Mucosa of descending colon (tissue), 3 donors: ENCODE measurements at regions not wholly inside any gene's neighbourhood (a gene's known extent, or its start where the extent isn't known, plus 50 kb on each side); places are given as distances from the start of the nearest gene placed in this dataset.

Experiments used
- ATAC-seq: fragments of 200-7000 bp; cut with Tn5 transposase; one replicate; pipeline ENCODE4 v1.9.1; 2020; ENCODE audit warnings: mild to moderate bottlenecking, moderate library complexity
- DNase-seq, 3 donors: peaks; one replicate each; pipeline ENCODE4 v3.0.0-alpha.2; 2020
- H3K36me3 ChIP-seq: fragments of 200-600 bp; one replicate; pipeline ENCODE4 v1.8.0; 2021; ENCODE audit warnings: low read depth, mild to moderate bottlenecking
- H3K4me1 ChIP-seq: fragments of 200-600 bp; one replicate; pipeline ENCODE4 v1.8.0; 2021; ENCODE audit warnings: low read depth, mild to moderate bottlenecking
- H3K4me3 ChIP-seq: fragments of 200-600 bp; one replicate; pipeline ENCODE4 v1.8.0; 2021; ENCODE audit warnings: mild to moderate bottlenecking
- H3K9me3 ChIP-seq: fragments of 200-600 bp; one replicate; pipeline ENCODE4 v1.8.0; 2021; ENCODE audit warnings: mild to moderate bottlenecking
- CTCF ChIP-seq: fragments of 200-600 bp; IDR thresholded peaks from one replicate; pipeline ENCODE4 v1.8.0; 2022; ENCODE audit warnings: antibody characterized with exemption, mild to moderate bottlenecking
- intact Hi-C, 2 donors: fragments of 100-400 bp; cut with DNase I in 1 of 2; cut with micrococcal nuclease in 1 of 2; formaldehyde crosslinking; loops; one replicate each; pipeline versions ENCODE4 v1.11.0 to v1.11.1; 2022; cut with DNase I, micrococcal nuclease
- donor health status: DM: no; HTN: no; CAD: no; lungs with moderate emphysema.
- donor health status: DM: no; HTN: no; CAD: no.
- donor health status: DM: no; HTN: yes; CAD: no.

- intact Hi-C loops = no loop called here
- Histone ChIP-seq H3K4me3 (no peak overlapping the region), H3K4me1 (no peaks in the 10 kb centered on the region), H3K36me3 (no peaks in the 10 kb centered on the region), H3K9me3 (no peaks in the 10 kb centered on the region)
- DNase-seq (no peak), ATAC-seq (no peak)
- TF ChIP-seq CTCF = no peak
Measured at GRCh38 chr6:132244744-132245143, 156.5 kb downstream of the MOXD1 start.

- Histone ChIP-seq H3K4me1 (no peaks in the 10 kb centered on the region), H3K9me3 (no peaks in the 10 kb centered on the region), H3K36me3 (no peaks in the 10 kb centered on the region), H3K4me3 (no peak overlapping the region)
- DNase-seq (no peak), ATAC-seq (no peak)
- TF ChIP-seq CTCF = no peak
- intact Hi-C loops = no loop called here
Measured at GRCh38 chr6:132236744-132237143, 164.5 kb downstream of the MOXD1 start.

DNA sequence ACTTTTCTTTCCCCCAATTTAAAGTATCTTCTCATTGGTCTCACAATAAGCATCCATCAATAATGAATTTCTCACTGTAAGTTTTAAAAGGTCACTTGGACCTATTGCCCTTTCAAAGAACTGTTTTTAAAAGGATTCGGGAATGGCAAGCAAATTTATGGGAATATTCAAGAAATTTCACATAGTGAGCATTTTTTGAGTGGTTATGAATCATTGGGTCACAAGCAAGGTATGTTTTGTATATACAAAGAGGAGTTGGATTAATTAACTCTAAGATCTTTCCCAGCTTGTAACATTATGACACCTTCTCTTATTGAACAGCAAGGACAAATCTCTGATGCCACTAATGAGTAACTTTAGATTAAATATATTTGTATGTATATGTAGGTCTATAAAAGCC, 165.0 kb downstream of the MOXD1 start:
- no peak overlapping the region for H3K4me3 ChIP-seq
- H3K9me3 ChIP-seq = no peaks in the 10 kb centered on the region
- no peaks in the 10 kb centered on the region for H3K4me1 ChIP-seq
- TF ChIP-seq CTCF = no peak
- intact Hi-C loops = no loop called here
- no peak for DNase-seq
- no peak for ATAC-seq
- no peaks in the 10 kb centered on the region for H3K36me3 ChIP-seq

DNA sequence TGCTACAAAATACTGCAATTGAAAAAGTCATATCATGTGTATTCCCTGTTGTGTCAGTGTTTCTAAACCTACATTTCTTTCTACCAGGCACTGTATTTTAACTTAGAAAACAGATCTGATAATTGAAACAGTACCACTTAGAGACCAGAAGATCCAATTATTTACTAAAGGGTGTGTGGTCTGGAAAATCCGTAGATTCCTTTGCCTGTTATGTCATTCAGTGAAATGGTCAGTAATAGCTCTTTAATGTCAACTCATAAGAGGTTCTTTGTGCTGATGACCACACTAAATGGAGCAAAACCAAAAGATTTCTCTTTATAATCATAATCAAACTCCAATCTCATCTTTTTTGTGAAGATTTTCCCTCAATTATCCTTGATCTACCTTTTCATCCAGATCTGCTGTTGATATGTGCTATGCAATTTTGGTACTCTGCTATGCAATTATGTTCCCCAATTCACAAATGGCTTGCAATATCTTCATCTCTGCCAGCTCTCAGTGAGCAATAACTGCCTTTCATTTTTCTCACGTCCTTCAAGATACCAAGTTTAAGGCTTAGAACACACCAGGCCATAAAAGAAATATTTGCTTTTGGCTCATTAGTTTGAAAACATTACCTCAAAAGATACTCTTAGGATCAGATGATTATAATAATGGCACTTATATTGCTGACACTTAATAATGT, 165.5 kb downstream of the MOXD1 start:
- Histone ChIP-seq H3K36me3 (no peaks in the 10 kb centered on the region), H3K4me1 (no peaks in the 10 kb centered on the region), H3K9me3 (no peaks in the 10 kb centered on the region), H3K4me3 (no peak overlapping the region)
- TF ChIP-seq CTCF = no peak
- intact Hi-C loops = no loop called here
- ATAC-seq (no peak), DNase-seq (no peak)

- TF ChIP-seq CTCF = no peak
- H3K4me3 ChIP-seq = no peak overlapping the region
- no peaks in the 10 kb centered on the region for H3K4me1 ChIP-seq
- H3K36me3 ChIP-seq = no peaks in the 10 kb centered on the region
- intact Hi-C loops = no loop called here
- ATAC-seq (no peak), DNase-seq (no peak)
- no peaks in the 10 kb centered on the region for H3K9me3 ChIP-seq
Measured at GRCh38 chr6:132234356-132234755, 166.9 kb downstream of the MOXD1 start.
